ENCODE measurements at regions not wholly inside any gene's neighbourhood (a gene's known extent, or its start where the extent isn't known, plus 50 kb on each side); places are given as distances from the start of the nearest gene placed in this dataset.
A peak's percentile ranks its signal among the peaks of the same experiment; 100 is the strongest.

DNA sequence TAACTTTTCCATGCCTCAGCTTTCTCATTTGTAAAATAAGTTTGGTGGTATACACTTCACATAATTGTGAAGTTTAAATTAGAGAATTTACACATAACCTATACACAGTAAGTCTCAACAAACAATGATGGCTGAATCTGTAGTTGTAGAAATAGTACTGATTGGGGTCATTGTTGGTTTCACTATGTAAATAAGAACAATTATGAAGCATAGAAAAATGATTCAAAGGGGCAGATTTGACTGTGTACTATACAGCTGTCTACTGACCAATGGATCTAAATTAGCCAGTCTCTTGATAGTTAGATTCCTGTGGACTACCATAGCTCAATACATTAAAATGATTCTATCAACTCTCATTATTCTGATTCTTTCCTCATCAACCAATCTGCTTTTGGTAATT lies 181.1 kb upstream of the STXBP5 start (continued):
- TF ChIP-seq, protein P1, sequence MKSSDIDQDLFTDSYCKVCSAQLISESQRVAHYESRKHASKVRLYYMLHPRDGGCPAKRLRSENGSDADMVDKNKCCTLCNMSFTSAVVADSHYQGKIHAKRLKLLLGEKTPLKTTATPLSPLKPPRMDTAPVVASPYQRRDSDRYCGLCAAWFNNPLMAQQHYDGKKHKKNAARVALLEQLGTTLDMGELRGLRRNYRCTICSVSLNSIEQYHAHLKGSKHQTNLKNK (CRISPR knock-in tag; IDR thresholded peaks at IDR 0.05), result no peak
- no peak for TF ChIP-seq NR3C1 (CRISPR knock-in tag; conservative IDR thresholded peaks at IDR 0.05; ENCODE audit: low read depth)
- TF ChIP-seq, protein P2, sequence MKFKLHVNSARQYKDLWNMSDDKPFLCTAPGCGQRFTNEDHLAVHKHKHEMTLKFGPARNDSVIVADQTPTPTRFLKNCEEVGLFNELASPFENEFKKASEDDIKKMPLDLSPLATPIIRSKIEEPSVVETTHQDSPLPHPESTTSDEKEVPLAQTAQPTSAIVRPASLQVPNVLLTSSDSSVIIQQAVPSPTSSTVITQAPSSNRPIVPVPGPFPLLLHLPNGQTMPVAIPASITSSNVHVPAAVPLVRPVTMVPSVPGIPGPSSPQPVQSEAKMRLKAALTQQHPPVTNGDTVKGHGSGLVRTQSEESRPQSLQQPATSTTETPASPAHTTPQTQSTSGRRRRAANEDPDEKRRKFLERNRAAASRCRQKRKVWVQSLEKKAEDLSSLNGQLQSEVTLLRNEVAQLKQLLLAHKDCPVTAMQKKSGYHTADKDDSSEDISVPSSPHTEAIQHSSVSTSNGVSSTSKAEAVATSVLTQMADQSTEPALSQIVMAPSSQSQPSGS (CRISPR knock-in tag; IDR thresholded peaks at IDR 0.05; ENCODE audit: borderline replicate concordance, low read depth), result no peak
- TF ChIP-seq ESRRA (CRISPR knock-in tag; IDR thresholded peaks at IDR 0.05; ENCODE audit: borderline replicate concordance), result no peak
- TF ChIP-seq SMAD4 (CRISPR knock-in tag; IDR thresholded peaks at IDR 0.05), result no peak
- TF ChIP-seq, protein P3, sequence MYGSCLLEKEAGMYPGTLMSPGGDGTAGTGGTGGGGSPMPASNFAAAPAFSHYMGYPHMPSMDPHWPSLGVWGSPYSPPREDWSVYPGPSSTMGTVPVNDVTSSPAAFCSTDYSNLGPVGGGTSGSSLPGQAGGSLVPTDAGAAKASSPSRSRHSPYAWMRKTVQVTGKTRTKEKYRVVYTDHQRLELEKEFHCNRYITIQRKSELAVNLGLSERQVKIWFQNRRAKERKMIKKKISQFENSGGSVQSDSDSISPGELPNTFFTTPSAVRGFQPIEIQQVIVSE (CRISPR knock-in tag; IDR thresholded peaks at IDR 0.05; ENCODE audit: borderline replicate concordance), result no peak

DNA sequence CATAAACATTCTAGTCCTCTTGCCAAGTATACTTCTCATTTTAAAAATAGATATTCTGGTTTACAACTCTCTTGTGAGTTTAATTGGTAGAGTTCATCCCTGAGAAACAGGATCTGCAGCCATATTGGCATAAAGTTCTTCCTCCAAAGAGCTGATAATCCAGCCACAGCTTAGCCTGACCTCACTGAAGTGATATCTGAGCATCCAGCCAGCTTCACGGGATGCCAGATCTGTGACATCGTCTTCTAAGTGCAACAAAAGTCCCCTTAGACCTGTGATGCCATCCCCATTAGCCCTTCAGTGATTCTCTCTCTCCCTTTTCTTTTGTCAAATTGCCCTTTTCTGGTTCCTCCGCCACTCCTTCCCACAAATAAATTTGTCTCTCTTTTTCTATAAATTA lies 180.6 kb upstream of the STXBP5 start:
- H3K27me3 Mint-ChIP-seq (ENCODE audit: low read depth), result no peaks in the 10 kb centered on the region; the same call in 1 of the 2 replicates
- DNase-seq (ENCODE audit: low spot score), result no peak
- no peak for TF ChIP-seq ZNF423 (CRISPR knock-in tag; IDR thresholded peaks at IDR 0.05)
- no peak for TF ChIP-seq NR1H2 (CRISPR knock-in tag; IDR thresholded peaks at IDR 0.05)
- no peak for TF ChIP-seq PRRX2 (CRISPR knock-in tag; IDR thresholded peaks at IDR 0.05)
- TF ChIP-seq NFYB (CRISPR knock-in tag; conservative IDR thresholded peaks at IDR 0.05; ENCODE audit: low read depth), result no peak
- no peak for TF ChIP-seq OVOL2 (CRISPR knock-in tag; IDR thresholded peaks at IDR 0.05; ENCODE audit: borderline replicate concordance)
- no peak for TF ChIP-seq NFATC4 (CRISPR knock-in tag; IDR thresholded peaks at IDR 0.05)
- TF ChIP-seq, protein P3 (CRISPR knock-in tag; IDR thresholded peaks at IDR 0.05; ENCODE audit: borderline replicate concordance), result no peak
- TF ChIP-seq, protein P4, sequence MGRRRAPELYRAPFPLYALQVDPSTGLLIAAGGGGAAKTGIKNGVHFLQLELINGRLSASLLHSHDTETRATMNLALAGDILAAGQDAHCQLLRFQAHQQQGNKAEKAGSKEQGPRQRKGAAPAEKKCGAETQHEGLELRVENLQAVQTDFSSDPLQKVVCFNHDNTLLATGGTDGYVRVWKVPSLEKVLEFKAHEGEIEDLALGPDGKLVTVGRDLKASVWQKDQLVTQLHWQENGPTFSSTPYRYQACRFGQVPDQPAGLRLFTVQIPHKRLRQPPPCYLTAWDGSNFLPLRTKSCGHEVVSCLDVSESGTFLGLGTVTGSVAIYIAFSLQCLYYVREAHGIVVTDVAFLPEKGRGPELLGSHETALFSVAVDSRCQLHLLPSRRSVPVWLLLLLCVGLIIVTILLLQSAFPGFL (CRISPR knock-in tag; IDR thresholded peaks at IDR 0.05; ENCODE audit: borderline replicate concordance), result no peak
- TF ChIP-seq ZNF396 (CRISPR knock-in tag; IDR thresholded peaks at IDR 0.05; ENCODE audit: borderline replicate concordance), result no peak
- no peak for TF ChIP-seq TEAD1 (CRISPR knock-in tag; IDR thresholded peaks at IDR 0.05)
- no peak for TF ChIP-seq ESRRA (CRISPR knock-in tag; IDR thresholded peaks at IDR 0.05; ENCODE audit: borderline replicate concordance)
- TF ChIP-seq FOXP1 (CRISPR knock-in tag; IDR thresholded peaks at IDR 0.05; ENCODE audit: borderline replicate concordance), result no peak
- TF ChIP-seq, protein P5, sequence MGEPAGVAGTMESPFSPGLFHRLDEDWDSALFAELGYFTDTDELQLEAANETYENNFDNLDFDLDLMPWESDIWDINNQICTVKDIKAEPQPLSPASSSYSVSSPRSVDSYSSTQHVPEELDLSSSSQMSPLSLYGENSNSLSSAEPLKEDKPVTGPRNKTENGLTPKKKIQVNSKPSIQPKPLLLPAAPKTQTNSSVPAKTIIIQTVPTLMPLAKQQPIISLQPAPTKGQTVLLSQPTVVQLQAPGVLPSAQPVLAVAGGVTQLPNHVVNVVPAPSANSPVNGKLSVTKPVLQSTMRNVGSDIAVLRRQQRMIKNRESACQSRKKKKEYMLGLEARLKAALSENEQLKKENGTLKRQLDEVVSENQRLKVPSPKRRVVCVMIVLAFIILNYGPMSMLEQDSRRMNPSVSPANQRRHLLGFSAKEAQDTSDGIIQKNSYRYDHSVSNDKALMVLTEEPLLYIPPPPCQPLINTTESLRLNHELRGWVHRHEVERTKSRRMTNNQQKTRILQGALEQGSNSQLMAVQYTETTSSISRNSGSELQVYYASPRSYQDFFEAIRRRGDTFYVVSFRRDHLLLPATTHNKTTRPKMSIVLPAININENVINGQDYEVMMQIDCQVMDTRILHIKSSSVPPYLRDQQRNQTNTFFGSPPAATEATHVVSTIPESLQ (CRISPR knock-in tag; IDR thresholded peaks at IDR 0.05), result no peak
- TF ChIP-seq, protein P6, sequence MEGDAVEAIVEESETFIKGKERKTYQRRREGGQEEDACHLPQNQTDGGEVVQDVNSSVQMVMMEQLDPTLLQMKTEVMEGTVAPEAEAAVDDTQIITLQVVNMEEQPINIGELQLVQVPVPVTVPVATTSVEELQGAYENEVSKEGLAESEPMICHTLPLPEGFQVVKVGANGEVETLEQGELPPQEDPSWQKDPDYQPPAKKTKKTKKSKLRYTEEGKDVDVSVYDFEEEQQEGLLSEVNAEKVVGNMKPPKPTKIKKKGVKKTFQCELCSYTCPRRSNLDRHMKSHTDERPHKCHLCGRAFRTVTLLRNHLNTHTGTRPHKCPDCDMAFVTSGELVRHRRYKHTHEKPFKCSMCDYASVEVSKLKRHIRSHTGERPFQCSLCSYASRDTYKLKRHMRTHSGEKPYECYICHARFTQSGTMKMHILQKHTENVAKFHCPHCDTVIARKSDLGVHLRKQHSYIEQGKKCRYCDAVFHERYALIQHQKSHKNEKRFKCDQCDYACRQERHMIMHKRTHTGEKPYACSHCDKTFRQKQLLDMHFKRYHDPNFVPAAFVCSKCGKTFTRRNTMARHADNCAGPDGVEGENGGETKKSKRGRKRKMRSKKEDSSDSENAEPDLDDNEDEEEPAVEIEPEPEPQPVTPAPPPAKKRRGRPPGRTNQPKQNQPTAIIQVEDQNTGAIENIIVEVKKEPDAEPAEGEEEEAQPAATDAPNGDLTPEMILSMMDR (IDR thresholded peaks at IDR 0.05), result no peak
- TF ChIP-seq ATF1 (CRISPR knock-in tag; IDR thresholded peaks at IDR 0.05), result no peak
- no peak for TF ChIP-seq MXD4 (CRISPR knock-in tag; IDR thresholded peaks at IDR 0.05; ENCODE audit: borderline replicate concordance)
- TF ChIP-seq, protein P7, sequence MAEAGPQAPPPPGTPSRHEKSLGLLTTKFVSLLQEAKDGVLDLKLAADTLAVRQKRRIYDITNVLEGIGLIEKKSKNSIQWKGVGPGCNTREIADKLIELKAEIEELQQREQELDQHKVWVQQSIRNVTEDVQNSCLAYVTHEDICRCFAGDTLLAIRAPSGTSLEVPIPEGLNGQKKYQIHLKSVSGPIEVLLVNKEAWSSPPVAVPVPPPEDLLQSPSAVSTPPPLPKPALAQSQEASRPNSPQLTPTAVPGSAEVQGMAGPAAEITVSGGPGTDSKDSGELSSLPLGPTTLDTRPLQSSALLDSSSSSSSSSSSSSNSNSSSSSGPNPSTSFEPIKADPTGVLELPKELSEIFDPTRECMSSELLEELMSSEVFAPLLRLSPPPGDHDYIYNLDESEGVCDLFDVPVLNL (CRISPR knock-in tag; IDR thresholded peaks at IDR 0.05; ENCODE audit: borderline replicate concordance, low read depth), result no peak
- TF ChIP-seq TCF7 (CRISPR knock-in tag; IDR thresholded peaks at IDR 0.05; ENCODE audit: low read depth), result no peak
- no peak for TF ChIP-seq HMGA2 (CRISPR knock-in tag; IDR thresholded peaks at IDR 0.05)
- no peaks in the 10 kb centered on the region for H3K9me3 Mint-ChIP-seq
- H3K4me3 Mint-ChIP-seq, result no peak overlapping the region
- POLR2A ChIA-PET, result no interaction called here
- no peaks in the 10 kb centered on the region for H3K36me3 Mint-ChIP-seq
- ATAC-seq, result no peak
- CTCF ChIA-PET, result no interaction called here
- H3K27ac Mint-ChIP-seq, result 0 out of 2 replicates have a peak overlapping the region, but pooled peaks have one; percentile 8
- no peaks in the 10 kb centered on the region for H3K4me1 Mint-ChIP-seq

All from WTC11 (cell line).